ENCODE measurements at regions not wholly inside any gene's neighbourhood (a gene's known extent, or its start where the extent isn't known, plus 50 kb on each side); places are given as distances from the start of the nearest gene placed in this dataset.
A peak's percentile ranks its signal among the peaks of the same experiment; 100 is the strongest.

- Mint-ChIP-seq H3K4me1 (ENCODE audit: unreplicated experiment) (peaks cover 3% of the 10 kb centered on the region), H3K27me3 (ENCODE audit: unreplicated experiment) (peaks cover 5% of the 10 kb centered on the region), H3K36me3 (ENCODE audit: unreplicated experiment) (no peaks in the 10 kb centered on the region), H3K9me3 (ENCODE audit: unreplicated experiment) (no peaks in the 10 kb centered on the region), H3K4me3 (ENCODE audit: unreplicated experiment) (no peak overlapping the region), H3K27ac (ENCODE audit: unreplicated experiment) (no peak overlapping the region)
- TF ChIP-seq CTCF (IDR thresholded peaks at IDR 0.05) = peak; percentile 44
- no peak for DNase-seq (ENCODE audit: extremely low spot score, unreplicated experiment)
Measured at GRCh38 chr9:115226152-115226551, 108.2 kb upstream of the TNC start.

GRCh38 chr9:115229496-115229895 is 111.5 kb upstream of the TNC start:
- no peak overlapping the region for H3K4me3 Mint-ChIP-seq (ENCODE audit: unreplicated experiment)
- no peaks in the 10 kb centered on the region for H3K36me3 Mint-ChIP-seq (ENCODE audit: unreplicated experiment)
- DNase-seq (ENCODE audit: extremely low spot score, unreplicated experiment) = no peak
- H3K4me1 Mint-ChIP-seq (ENCODE audit: unreplicated experiment) = peaks cover 7% of the 10 kb centered on the region
- no peaks in the 10 kb centered on the region for H3K9me3 Mint-ChIP-seq (ENCODE audit: unreplicated experiment)
- TF ChIP-seq CTCF (IDR thresholded peaks at IDR 0.05) = no peak
- H3K27ac Mint-ChIP-seq (ENCODE audit: unreplicated experiment) = no peak overlapping the region
- H3K27me3 Mint-ChIP-seq (ENCODE audit: unreplicated experiment) = peaks cover 3% of the 10 kb centered on the region

GRCh38 chr9:115230924-115231515 is 113.1 kb upstream of the TNC start:
- H3K9me3 Mint-ChIP-seq (ENCODE audit: unreplicated experiment) = no peaks in the 10 kb centered on the region
- no peaks in the 10 kb centered on the region for H3K27me3 Mint-ChIP-seq (ENCODE audit: unreplicated experiment)

GRCh38 chr9:115232181-115232774 is 114.3 kb upstream of the TNC start:
- Mint-ChIP-seq H3K9me3 (ENCODE audit: unreplicated experiment) (no peaks in the 10 kb centered on the region), H3K4me3 (ENCODE audit: unreplicated experiment) (no peak overlapping the region), H3K4me1 (ENCODE audit: unreplicated experiment) (peaks cover 11% of the 10 kb centered on the region), H3K36me3 (ENCODE audit: unreplicated experiment) (no peaks in the 10 kb centered on the region), H3K27ac (ENCODE audit: unreplicated experiment) (no peak overlapping the region), H3K27me3 (ENCODE audit: unreplicated experiment) (no peaks in the 10 kb centered on the region)
- TF ChIP-seq CTCF (IDR thresholded peaks at IDR 0.05) = no peak
- no peak for DNase-seq (ENCODE audit: extremely low spot score, unreplicated experiment)

More at GRCh38 chr9:115230924-115231515, 113.1 kb upstream of the TNC start:
- Mint-ChIP-seq H3K27ac (ENCODE audit: unreplicated experiment) (no peak overlapping the region), H3K4me1 (ENCODE audit: unreplicated experiment) (peaks cover 11% of the 10 kb centered on the region), H3K4me3 (ENCODE audit: unreplicated experiment) (no peak overlapping the region), H3K36me3 (ENCODE audit: unreplicated experiment) (no peaks in the 10 kb centered on the region)
- DNase-seq (ENCODE audit: extremely low spot score, unreplicated experiment) = no peak
- TF ChIP-seq CTCF (IDR thresholded peaks at IDR 0.05) = no peak

- Mint-ChIP-seq H3K4me3 (ENCODE audit: unreplicated experiment) (no peak overlapping the region), H3K27me3 (ENCODE audit: unreplicated experiment) (no peaks in the 10 kb centered on the region)
Measured at GRCh38 chr9:115234094-115234493, 116.1 kb upstream of the TNC start.

More at GRCh38 chr9:115234094-115234493, 116.1 kb upstream of the TNC start:
- Mint-ChIP-seq H3K27ac (ENCODE audit: unreplicated experiment) (peak overlapping the region; percentile 52), H3K9me3 (ENCODE audit: unreplicated experiment) (no peaks in the 10 kb centered on the region), H3K4me1 (ENCODE audit: unreplicated experiment) (peaks cover 11% of the 10 kb centered on the region), H3K36me3 (ENCODE audit: unreplicated experiment) (no peaks in the 10 kb centered on the region)
- no peak for TF ChIP-seq CTCF (IDR thresholded peaks at IDR 0.05)
- no peak for DNase-seq (ENCODE audit: extremely low spot score, unreplicated experiment)
